ENCODE measurements at regions not wholly inside any gene's neighbourhood (a gene's known extent, or its start where the extent isn't known, plus 50 kb on each side); places are given as distances from the start of the nearest gene placed in this dataset.

DNA sequence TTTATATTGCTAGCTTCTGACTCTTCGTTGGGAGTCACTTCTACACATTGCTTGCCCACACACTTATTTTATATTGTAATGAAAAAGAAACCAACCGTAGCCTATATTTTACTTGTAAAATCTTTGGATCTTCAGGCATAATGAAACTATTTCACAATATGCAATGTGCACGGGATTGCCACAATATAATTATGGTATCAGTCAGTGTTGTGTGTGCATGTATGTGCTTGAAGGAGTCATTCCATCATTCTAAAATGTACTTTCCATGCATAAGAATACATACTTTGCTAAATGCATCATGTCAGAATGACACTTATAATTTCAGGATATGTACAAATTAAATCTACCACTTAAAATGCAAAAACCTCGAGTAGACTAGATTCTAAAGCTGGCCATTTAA is 64.0 kb upstream of the TLE4 start:
- Histone ChIP-seq H3K9ac (ENCODE audit: low read length) (no peak overlapping the region), H3K4me1 (ENCODE audit: insufficient read depth, low read length) (no peaks in the 10 kb centered on the region), H3K4me3 (ENCODE audit: insufficient read depth, low read depth, low read length) (no peak overlapping the region), H3K9me3 (ENCODE audit: insufficient read depth, low read depth, low read length) (no peaks in the 10 kb centered on the region), H3K27ac (ENCODE audit: low read depth, low read length) (no peak overlapping the region), H3K4me2 (ENCODE audit: low read length) (no peak overlapping the region), H4K20me1 (ENCODE audit: insufficient read depth, low read length) (no peaks in the 10 kb centered on the region), H3K27me3 (ENCODE audit: insufficient read depth, low read length) (no peaks in the 10 kb centered on the region), H3K79me2 (ENCODE audit: insufficient read depth, low read length) (no peaks in the 10 kb centered on the region), H2AFZ (ENCODE audit: low read depth, low read length) (no peak overlapping the region), H3K36me3 (ENCODE audit: insufficient read depth, low read length) (no peaks in the 10 kb centered on the region)
- no peak for TF ChIP-seq EZH2 (IDR thresholded peaks at IDR 0.05; ENCODE audit: insufficient read depth, low read length)
- TF ChIP-seq CTCF (IDR thresholded peaks at IDR 0.05; ENCODE audit: insufficient read depth, low read depth, low read length) = no peak
- Mint-ChIP-seq H3K27me3 (ENCODE audit: low read depth, unreplicated experiment) (no peaks in the 10 kb centered on the region), H3K27ac (ENCODE audit: unreplicated experiment) (no peak overlapping the region), H3K36me3 (ENCODE audit: low read depth, unreplicated experiment) (no peaks in the 10 kb centered on the region), H3K9me3 (ENCODE audit: unreplicated experiment) (peaks cover 2% of the 10 kb centered on the region), H3K4me3 (ENCODE audit: unreplicated experiment) (no peak overlapping the region), H3K4me1 (ENCODE audit: low read depth, unreplicated experiment) (peaks cover 2% of the 10 kb centered on the region)
- no peak for FAIRE-seq
- no peak for DNase-seq (ENCODE audit: low read depth)

GRCh38 chr9:79512251-79512650 is 59.5 kb upstream of the TLE4 start:
- H3K4me1 Mint-ChIP-seq (ENCODE audit: low read depth, unreplicated experiment) = no peaks in the 10 kb centered on the region
- H3K27me3 Mint-ChIP-seq (ENCODE audit: low read depth, unreplicated experiment) = no peaks in the 10 kb centered on the region
- Histone ChIP-seq H3K36me3 (ENCODE audit: insufficient read depth, low read length) (no peaks in the 10 kb centered on the region), H3K4me2 (ENCODE audit: low read length) (no peak overlapping the region), H3K4me1 (ENCODE audit: insufficient read depth, low read length) (no peaks in the 10 kb centered on the region), H4K20me1 (ENCODE audit: insufficient read depth, low read length) (no peaks in the 10 kb centered on the region), H3K27me3 (ENCODE audit: insufficient read depth, low read length) (no peaks in the 10 kb centered on the region), H2AFZ (ENCODE audit: low read depth, low read length) (no peak overlapping the region), H3K27ac (ENCODE audit: low read depth, low read length) (no peak overlapping the region), H3K9me3 (ENCODE audit: insufficient read depth, low read depth, low read length) (no peaks in the 10 kb centered on the region), H3K4me3 (ENCODE audit: insufficient read depth, low read depth, low read length) (no peak overlapping the region), H3K79me2 (ENCODE audit: insufficient read depth, low read length) (no peaks in the 10 kb centered on the region), H3K9ac (ENCODE audit: low read length) (no peak overlapping the region)
- DNase-seq (ENCODE audit: low read depth) (no peak), FAIRE-seq (no peak)
- H3K36me3 Mint-ChIP-seq (ENCODE audit: low read depth, unreplicated experiment) = no peaks in the 10 kb centered on the region
- H3K9me3 Mint-ChIP-seq (ENCODE audit: unreplicated experiment) = no peaks in the 10 kb centered on the region
- H3K4me3 Mint-ChIP-seq (ENCODE audit: unreplicated experiment) = no peak overlapping the region
- no peak overlapping the region for H3K27ac Mint-ChIP-seq (ENCODE audit: unreplicated experiment)
- TF ChIP-seq CTCF (IDR thresholded peaks at IDR 0.05; ENCODE audit: insufficient read depth, low read depth, low read length) = no peak
- TF ChIP-seq EZH2 (IDR thresholded peaks at IDR 0.05; ENCODE audit: insufficient read depth, low read length) = no peak

Measured in astrocyte (in vitro differentiated cells and primary cell).